Breast epithelium (tissue), 3 donors: ENCODE measurements at regions not wholly inside any gene's neighbourhood (a gene's known extent, or its start where the extent isn't known, plus 50 kb on each side); places are given as distances from the start of the nearest gene placed in this dataset.

Source experiments
- POLR2A ChIP-seq: fragments of 450-650 bp; IDR thresholded peaks from one replicate; pipeline ENCODE4 v1.6.1; 2016; ENCODE audit warnings: antibody characterized with exemption, mild to moderate bottlenecking, moderate library complexity
- TF ChIP-seq, protein P1 (sequence below), 3 donors: fragments of 450-650 bp; IDR thresholded peaks; one replicate each; pipeline ENCODE4 v1.5.1; 2016 to 2017; ENCODE audit warnings: antibody characterized with exemption in 3 of 3, mild to moderate bottlenecking in 3 of 3, moderate library complexity in 3 of 3

- TF ChIP-seq, protein P1, sequence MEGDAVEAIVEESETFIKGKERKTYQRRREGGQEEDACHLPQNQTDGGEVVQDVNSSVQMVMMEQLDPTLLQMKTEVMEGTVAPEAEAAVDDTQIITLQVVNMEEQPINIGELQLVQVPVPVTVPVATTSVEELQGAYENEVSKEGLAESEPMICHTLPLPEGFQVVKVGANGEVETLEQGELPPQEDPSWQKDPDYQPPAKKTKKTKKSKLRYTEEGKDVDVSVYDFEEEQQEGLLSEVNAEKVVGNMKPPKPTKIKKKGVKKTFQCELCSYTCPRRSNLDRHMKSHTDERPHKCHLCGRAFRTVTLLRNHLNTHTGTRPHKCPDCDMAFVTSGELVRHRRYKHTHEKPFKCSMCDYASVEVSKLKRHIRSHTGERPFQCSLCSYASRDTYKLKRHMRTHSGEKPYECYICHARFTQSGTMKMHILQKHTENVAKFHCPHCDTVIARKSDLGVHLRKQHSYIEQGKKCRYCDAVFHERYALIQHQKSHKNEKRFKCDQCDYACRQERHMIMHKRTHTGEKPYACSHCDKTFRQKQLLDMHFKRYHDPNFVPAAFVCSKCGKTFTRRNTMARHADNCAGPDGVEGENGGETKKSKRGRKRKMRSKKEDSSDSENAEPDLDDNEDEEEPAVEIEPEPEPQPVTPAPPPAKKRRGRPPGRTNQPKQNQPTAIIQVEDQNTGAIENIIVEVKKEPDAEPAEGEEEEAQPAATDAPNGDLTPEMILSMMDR (IDR thresholded peaks at IDR 0.05), result no peak
- TF ChIP-seq POLR2A, result no peak
Observed at GRCh38 chr7:117970801-117971200, 97.6 kb upstream of the CTTNBP2 start.
